Stimulated activated CD4-positive, alpha-beta T cell treated with anti-CD3 and anti-CD28 coated beads, Interleukin-1b, Interleukin-23, amount 100 ng/mL, for 24 hours (primary cell): ENCODE measurements at regions not wholly inside any gene's neighbourhood (a gene's known extent, or its start where the extent isn't known, plus 50 kb on each side); places are given as distances from the start of the nearest gene placed in this dataset.
"Not testable (repeated sequence)": the region's sequence is repeated elsewhere in the genome, so short reads cannot be mapped to it uniquely, and the experiment has no call there.

Source experiments
- DNase-seq, 4 experiments: peaks; one replicate each; pipeline ENCODE4 v3.0.0-alpha.2; 2020; ENCODE audit warnings: low read depth in 4 of 4, low spot score in 1 of 4

DNA sequence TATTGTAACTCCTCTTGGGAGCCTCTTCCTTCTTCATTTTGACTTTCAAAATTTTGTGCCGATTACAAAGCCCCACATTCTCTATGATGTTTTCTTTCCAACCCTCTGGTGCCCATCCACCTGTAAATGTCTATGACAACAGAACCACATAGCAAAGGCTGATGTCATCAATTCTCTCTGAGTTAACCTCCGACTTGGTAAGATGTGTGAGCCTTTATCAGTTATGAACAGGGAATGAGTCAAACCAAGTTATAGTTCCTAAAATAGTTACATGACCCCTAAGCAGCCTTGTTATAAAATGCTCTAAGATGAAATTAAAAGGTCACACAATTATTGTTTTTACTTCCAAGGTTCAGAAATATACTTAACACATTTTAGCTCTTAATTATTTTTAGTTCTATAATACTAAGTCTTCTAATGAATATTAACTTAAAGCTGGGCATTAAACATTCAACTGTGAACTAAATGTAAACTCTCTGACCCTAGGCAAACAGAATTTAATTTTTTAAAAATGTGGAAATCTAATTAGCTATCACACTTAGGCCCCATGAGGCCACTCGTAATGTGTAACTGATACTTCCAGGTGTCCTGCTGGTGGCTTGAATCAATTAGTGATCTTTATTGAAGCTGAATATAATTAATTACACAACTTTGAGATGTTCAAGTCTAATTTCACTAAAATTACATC is 102.3 kb upstream of the CYRIA start:
- no peak for DNase-seq

DNA sequence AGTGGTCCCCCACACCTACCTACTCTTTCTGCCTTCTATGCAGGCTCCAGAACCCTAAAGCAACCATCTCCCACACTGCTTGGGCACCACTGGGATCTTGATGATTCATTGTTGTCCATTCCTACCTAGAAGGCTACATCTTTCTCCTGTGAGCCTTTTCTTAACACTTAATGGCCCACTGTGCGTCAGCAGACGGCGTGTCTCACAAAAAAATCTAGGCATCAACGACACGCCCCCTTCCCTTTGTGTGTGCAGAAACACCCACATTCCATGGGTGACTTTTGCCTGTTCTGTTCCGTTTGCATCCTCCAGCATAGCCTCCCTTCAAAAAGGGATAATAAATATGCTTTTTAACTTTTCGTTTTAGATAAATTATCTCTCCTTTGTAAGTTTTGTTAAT is 99.7 kb upstream of the CYRIA start:
- no peak for DNase-seq

DNA sequence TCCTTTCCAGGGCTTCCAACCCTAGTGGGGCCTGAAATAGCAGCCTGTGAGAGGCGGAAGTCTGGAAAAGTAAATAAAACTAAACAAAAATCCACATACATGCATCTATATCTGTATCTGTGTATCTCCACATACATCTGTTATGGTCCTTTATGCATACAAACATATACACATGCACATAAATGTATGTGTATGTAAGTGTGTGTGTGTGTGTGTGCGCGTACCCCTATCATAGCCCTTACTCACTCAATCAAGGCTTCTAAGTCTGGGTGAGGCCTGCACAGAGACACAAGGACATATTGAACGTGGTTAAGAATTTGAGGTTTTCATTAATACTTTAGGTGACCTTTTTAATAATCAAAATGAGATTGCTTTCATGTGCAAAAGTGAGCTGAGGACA is 98.9 kb upstream of the CYRIA start:
- no peak for DNase-seq

DNA sequence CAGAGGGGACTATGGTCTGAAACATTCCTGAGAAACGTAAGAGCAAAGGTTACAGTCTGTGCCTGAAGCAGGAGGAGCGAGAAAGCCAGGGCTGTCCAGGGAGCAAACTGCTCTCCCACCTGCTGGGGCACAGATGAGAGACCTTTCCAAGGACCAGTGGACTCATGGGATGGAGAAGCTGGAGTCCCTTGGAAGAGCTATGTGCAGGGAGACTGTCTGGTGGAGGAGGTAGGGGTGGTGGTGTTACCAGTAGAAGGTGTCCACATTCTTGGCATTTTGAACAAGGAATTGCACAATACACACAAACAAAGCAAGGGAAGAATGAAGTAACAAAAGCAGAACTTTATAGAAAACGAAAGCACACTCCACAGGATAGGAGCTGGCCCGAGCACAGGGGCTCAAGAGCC is 97.9 kb upstream of the CYRIA start:
- DNase-seq = no peak

DNA sequence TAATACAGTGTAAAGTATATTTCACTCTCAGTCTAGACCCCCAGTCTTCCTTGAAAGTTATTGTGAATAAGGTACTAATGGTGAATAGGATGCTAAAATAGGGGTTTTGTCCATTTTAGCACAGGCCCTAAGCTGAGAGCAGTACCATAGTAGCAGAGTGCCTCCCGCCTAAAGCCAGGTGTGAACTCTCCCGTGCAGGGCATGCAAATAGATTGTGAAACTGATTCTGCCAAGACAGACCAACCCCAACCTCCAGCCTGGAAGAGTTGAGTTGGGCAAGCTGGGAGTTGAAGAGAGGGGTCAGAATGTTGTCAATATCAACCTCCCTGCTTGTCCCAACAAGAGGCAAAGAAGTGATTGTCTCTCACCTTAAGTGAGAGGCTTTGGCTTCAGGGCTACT is 97.4 kb upstream of the CYRIA start:
- DNase-seq = no peak

DNA sequence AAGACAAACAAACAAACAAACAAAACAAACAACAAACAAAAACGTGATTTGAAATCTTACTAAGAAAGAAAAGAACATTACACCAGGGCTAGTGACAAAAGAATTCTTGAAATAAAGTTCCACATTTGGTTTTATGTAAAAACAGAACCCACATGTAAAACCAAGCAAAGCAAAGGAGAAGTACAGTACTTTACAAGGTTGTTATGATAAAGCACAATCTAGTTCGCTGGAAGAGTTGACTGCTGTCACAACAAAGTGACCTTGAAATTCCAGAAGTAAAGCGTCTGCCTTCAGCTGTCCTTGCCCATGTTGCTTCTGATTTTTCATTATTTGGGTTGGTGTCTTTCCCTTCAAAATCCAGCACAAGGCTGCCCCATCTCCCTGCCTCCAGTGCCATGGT is 94.8 kb upstream of the CYRIA start:
- no peak for DNase-seq

DNA sequence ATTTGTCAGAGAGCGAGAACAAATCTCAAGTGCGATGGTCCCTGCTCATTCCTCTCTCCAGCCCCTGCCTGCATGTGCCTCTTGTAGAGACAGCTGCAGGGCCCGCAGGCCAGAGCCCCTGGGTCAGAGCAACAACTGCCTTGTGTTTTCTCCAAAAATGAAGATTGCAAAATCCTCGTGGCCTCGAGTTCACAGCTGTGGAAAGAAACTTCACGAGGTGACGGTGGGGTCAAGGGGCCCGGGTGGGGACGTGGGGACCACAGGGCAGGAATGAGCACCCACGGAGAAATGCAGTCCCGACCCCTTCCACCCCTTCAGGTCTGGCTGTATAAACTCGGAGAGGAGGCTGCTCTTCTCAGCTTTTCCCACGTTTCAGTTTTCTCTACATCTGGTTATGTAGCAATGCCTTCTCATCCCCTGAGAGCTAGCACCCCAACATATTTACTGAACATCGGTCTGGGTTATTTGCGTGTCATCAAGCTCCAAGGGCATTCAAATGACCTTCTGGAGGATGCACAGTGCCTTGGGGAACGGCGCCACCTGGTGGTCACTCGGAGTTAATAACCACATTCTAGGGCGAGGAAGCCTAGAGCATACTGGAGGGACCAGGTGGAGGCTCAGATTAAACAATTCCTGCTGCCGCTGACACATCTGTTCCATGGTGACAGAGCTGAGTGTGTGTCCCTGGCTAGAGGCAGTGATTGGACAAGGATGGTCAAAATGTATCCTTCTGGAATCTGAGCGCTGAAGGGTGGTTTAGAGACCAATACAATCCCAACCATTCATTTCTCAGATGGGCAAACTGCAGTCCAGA is 91.4 kb upstream of the CYRIA start:
- peak; percentile 16 to 51 (median 22) for DNase-seq

DNA sequence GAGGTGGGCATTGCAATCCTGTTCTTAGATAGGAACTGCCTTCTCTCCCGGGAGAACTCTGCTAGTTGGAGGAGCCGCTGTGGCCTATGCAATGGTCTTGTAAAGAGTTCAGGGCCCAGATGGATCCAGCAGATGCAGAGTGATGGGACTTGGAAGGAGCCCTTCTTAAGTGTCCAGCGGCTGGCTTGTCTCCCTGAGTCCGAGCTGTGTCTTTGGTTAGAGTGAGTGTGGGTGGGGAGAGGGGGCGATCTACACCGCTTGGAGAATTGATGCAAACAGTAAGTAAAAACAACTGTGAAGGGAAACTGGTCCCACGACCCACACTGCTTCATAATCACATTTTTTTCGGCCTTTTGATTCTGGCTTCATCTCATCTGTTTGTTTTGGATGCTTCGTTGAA is 89.8 kb upstream of the CYRIA start:
- no peak for DNase-seq

DNA sequence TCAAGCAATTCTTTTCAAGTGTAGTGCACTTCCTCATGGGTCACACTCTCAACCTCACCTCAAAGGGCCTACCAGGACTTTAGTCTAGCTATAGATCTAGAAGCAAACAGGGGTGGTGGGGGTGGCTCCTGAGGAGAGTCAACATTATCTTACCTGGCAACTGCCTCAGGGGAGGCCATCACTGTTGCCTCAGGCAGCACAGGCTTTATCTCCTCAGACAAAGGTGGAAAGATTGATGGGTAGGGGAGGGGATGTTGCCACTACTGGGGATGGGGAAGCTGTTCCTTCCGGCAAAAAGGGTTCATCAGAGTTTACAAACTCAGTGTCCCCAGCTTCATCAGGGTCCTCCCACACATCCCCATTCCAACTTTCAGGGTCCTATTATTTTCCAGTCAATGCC is 87.4 kb upstream of the CYRIA start:
- not testable (repeated sequence) for DNase-seq

DNA sequence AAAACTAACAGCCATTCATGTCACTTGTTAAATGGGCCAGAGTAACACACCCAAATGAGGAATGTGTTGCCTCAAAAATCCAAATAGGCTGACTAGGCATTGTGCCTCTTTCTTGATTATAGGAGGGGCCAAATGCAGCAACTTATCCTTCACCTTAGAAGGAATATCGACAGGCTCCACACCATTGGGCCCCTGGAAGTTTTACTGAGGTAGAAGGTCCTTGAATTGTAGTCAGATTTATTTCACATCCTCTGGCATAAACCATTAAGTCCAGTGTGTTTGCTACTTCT is 85.2 kb upstream of the CYRIA start:
- DNase-seq = not testable (repeated sequence)

DNA sequence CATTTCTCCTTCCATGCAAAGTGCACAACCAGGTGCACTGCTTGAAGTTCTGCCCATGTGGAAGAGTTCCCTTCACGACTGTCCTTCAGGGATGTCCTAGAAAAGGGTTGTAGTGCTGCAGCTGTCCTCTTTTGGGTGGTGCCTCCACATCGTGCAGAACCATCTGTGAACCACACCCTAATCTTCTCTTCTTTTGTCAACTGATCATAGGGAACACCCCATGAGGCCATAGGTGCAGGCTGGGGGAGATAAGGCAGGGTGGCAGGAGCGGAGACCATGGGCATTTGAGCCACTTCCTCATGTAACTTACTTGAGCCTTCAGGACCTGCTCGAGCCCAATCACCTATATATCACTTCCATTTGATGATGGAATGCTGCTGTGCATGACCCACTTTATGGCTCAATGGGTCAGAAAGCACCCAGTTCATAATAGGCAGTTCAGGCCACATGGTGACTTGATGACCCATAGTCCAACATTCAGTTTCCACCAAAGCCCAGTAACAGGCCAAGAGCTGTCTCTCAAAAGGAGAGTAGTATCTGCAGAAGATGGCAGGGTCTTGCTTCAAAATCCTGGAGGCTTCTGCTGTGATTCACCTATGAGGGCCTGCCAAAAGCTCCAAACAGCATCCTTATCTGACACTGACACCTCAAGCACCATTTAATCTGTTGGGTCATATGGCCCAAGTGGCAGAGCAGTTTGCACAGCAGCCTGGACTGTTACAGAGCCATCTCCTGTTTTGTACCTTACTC is 84.7 kb upstream of the CYRIA start:
- no peak for DNase-seq

DNA sequence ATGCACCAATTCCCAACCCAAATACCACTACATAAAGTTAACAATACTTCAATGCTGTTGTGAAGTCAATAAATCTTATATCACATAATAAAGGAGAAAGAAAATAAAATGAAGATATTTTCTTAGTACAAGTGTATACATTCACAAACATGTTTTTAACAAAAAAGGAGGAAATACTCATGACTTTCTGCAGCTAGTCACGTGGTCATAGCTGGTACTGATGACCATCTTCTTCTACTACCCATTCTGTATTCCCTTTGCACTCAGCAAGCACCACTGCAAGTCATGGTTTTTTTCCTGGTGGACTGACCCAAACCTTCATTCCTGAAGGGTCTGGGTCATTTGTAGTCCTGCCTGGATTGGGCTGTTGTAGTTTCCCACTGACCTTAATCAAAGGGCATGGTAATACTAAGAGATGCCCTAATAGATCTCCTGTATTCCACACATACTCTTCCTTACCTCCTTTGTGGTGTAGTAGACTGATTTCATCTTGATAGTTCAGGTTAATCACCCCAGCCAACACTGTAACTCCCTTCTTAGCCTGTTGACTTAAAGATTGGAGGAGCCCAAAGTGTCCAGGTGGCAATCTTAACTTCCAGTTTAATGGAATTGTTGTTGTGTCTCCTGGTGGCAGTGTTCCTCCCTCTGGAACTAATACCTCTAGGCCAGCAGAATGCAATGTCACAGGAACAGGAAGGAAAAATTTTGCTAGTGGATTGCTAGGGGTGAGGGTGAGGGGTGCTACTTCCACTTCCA is 83.1 kb upstream of the CYRIA start:
- DNase-seq = not testable (repeated sequence)

DNA sequence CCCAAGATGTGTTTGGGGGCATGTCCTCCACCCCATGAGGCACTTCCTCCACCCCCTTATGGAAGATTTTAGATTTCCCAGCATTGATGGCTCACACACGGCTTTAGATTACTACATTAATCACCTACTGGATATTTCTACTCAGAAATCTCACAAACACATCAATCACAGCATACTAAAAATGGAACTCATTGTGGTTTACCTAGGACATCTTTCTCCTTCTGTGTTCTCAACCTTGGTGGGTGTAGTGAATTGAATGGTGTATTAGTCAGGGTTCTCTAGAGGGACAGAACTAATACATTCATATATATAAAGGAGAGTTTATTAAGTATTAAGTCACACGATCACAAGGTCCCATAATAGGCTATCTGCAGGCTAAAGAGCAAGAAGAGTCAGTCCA is 82.1 kb upstream of the CYRIA start:
- DNase-seq = no peak

DNA sequence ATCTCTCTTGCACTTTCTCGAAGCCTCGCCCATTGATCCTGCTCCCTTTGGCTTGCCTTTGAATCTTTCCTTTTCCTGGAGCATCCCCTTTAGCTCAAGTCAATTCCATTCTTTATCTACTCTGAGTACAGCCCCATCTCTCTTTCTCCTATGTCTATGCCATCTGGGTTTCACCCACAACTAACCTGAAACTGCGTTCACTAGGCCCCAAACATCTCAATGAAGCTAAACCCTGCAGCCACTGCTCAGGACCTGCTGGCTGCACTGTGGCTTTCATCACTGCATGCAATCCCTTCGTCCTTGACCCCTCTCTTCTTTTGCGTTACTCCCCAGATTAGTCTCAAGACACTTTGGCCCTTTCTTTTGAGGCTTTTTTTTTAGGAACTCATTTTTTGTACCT is 81.6 kb upstream of the CYRIA start:
- DNase-seq = no peak

DNA sequence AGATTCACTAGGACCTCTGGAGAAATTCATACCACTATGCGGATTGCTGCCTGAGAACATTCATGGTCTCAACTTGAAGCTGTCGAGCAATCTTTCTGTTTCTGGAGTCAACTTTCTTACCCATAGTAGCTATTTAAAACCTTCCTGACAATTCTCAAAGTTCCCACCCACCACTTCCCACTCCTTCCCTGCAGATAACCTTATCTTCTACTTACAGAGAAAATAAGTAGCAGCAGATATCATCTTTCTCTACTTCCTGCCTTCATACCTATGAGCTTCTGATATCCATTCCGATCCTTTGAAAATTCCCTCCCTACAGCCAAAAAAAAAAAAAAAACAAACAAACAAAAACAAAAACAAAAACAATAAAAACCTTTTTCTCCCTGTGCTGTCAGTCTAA is 81.2 kb upstream of the CYRIA start:
- no peak for DNase-seq

DNA sequence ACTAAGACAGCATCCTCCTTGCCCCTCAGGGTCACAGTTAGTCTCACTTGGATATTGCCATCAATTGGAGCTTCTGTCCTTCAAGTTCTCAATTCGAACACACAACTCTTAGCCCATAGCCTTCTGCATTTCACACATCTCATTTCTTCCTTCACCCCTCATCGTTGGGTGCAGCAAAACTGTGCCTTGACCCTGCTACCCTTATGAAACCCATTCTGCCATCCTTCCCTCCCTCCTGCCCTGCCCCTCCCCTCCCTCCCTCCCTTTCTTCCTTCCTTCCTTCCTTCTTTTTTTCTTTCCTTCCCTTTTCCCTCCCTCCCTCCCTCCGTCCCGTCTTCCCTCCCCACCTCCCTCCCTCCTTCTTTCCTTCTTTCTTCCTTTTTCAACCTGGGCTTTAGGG is 80.7 kb upstream of the CYRIA start:
- no peak for DNase-seq

DNA sequence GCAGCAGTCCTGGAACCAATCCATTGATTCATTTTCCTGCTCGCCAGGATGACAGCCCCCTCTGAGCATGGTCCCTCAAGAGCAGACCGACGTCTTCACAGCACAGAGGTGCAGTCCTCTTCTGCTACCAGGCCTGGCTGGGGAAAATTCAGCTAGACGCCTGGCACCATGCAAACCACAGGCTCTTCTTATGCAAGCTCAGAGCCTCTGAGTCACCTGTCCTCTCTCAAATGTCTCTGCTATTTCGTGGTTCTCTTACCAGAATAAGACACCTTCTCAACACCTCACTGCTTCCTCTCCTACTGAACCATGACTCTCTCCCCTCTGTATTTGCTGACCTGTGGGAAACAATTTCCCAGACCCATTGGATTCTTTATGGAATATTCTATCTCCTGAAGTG is 79.8 kb upstream of the CYRIA start:
- DNase-seq = no peak

DNA sequence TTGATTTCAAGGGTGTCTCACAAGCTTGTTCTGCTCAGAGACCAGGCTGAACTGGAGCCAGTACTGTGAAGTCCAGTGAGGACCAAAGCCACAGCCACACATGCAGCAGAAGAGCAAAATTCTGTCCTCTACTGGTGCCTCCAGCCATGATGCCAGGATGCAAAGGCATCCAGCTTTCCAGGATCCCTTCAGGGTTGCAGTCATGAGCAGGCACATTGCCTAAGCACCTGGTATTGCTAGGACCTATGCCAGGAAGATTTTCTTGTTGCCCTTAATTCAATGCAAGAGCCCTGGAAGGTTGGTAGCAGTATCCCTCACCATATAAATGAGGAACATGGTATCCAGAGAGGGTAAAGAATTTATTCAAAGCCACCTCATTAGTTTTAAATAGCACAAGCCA is 78.9 kb upstream of the CYRIA start:
- DNase-seq = no peak

DNA sequence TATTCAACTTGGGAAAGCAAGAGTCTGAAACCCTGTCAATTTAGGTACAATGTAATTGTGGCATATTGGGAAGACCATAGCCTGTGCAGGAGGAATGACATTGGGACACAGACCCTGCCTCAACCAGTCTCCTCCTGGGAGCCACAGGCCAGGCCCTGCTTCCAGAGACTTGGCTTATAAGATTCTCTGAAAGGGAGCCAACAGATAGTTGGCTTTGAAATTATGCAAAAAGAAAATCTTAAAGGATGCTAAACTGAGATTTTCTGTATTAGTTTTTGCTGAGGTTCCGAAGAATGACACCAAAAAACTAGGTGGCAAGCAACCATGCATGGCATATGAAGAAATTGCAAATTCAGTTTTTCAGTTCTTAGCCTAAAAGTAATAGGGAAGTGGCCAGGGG is 76.4 kb upstream of the CYRIA start:
- DNase-seq = no peak

DNA sequence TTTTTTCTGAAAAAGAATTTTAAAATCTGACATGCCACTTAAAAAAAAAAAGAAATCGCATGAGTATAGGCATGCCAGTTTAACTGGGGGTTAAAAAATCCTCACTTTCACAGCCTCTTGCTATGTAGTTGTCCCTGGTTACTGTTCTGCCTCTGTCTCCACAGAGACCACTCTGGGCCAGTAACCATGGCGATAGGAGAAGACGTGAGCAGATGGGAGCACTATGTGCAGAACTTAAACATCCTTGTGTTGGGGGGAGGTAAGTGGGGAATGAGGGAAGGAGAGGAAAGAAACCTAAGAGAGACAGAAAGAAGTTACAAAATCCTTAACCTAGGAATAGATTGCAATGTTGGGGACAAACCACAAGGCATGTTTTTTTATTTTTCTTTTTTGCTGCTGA is 75.9 kb upstream of the CYRIA start:
- DNase-seq = no peak

DNA sequence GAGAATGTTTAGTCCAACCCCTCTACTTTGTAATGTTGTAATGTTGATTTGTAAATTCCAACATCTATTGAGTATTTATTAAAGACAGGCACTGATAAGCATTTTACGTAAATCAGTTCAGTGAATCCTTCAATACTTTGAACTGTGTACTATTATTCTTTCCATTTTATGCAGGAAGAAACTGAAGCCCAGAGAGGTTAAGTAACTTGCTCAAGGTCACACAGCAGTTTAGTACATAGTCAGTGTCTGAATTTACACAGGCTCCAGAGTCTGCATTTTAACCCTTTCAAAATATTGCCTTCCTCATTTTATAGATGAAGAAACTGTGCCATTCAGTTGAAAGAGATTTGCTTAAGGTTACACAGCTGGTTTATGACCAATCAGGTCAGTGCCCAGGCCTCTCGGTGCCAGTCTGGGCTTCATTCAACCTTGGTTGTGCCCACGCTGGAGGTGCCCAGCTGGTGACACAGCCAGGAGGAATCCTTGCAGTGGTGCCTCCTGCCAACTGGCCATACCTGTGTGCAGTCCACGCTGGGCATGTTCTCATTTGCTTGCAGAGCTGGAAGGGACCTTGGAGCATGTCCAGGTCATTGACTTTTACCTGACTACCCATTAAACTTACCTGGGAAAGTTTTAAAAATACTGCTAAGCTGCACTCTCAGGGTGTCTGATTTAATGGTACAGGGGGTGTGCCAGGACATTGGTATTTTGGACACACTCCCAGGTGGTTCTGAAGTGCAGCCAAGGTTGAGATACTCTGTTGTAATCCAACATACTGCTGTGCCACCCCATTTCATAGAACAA is 74.3 kb upstream of the CYRIA start:
- DNase-seq = no peak
